ENCODE measurements at regions not wholly inside any gene's neighbourhood (a gene's known extent, or its start where the extent isn't known, plus 50 kb on each side); places are given as distances from the start of the nearest gene placed in this dataset.

GRCh38 chr4:79763486-79764075, 309.4 kb downstream of the ANTXR2 start:
- no peak overlapping the region for H3K9ac ChIP-seq (ENCODE audit: insufficient read length)
- no peak overlapping the region for H3K4me3 ChIP-seq
- no peaks in the 10 kb centered on the region; the same call in 1 of the 2 replicates for H3K9me3 ChIP-seq (ENCODE audit: low read depth, low read length)
- no peak for DNase-seq (ENCODE audit: low read depth, low spot score)
- no peaks in the 10 kb centered on the region for H3K36me3 ChIP-seq (ENCODE audit: insufficient read depth, low read length)
- no peak overlapping the region for H3K27ac ChIP-seq
- TF ChIP-seq FOXP2 (optimal IDR thresholded peaks at IDR 0.05; ENCODE audit: control extremely low read depth, extremely low read length, insufficient read depth) (no peak), POLR2AphosphoS5 (IDR thresholded peaks at IDR 0.05; ENCODE audit: borderline replicate concordance, low read depth, low read length) (no peak), EZH2 (IDR thresholded peaks at IDR 0.05) (no peak)

GRCh38 chr4:79759793-79760192, 313.2 kb downstream of the ANTXR2 start:
- H3K27ac ChIP-seq = no peak overlapping the region
- H3K4me3 ChIP-seq = no peak overlapping the region
- no peak overlapping the region for H3K9ac ChIP-seq (ENCODE audit: insufficient read length)
- no peak for DNase-seq (ENCODE audit: low read depth, low spot score)
- no peak for TF ChIP-seq POLR2AphosphoS5 (IDR thresholded peaks at IDR 0.05; ENCODE audit: borderline replicate concordance, low read depth, low read length)
- H3K9me3 ChIP-seq (ENCODE audit: low read depth, low read length) = no peaks in the 10 kb centered on the region
- H3K36me3 ChIP-seq (ENCODE audit: insufficient read depth, low read length) = no peaks in the 10 kb centered on the region

GRCh38 chr4:79757600-79757999, 315.4 kb downstream of the ANTXR2 start:
- no peak for TF ChIP-seq EZH2 (IDR thresholded peaks at IDR 0.05)

GRCh38 chr4:79756140-79756895, 316.7 kb downstream of the ANTXR2 start:
- no peak for TF ChIP-seq EZH2 (IDR thresholded peaks at IDR 0.05)
- no peak for TF ChIP-seq FOXP2 (optimal IDR thresholded peaks at IDR 0.05; ENCODE audit: control extremely low read depth, extremely low read length, insufficient read depth)
- no peak for TF ChIP-seq POLR2AphosphoS5 (IDR thresholded peaks at IDR 0.05; ENCODE audit: borderline replicate concordance, low read depth, low read length)
- H3K4me3 ChIP-seq = no peak overlapping the region
- no peak for DNase-seq (ENCODE audit: low read depth, low spot score)

More at GRCh38 chr4:79757600-79757999, 315.4 kb downstream of the ANTXR2 start:
- Histone ChIP-seq H3K4me3 (no peak overlapping the region), H3K27ac (no peak overlapping the region), H3K9ac (ENCODE audit: insufficient read length) (no peak overlapping the region), H3K36me3 (ENCODE audit: insufficient read depth, low read length) (no peaks in the 10 kb centered on the region), H3K9me3 (ENCODE audit: low read depth, low read length) (no peaks in the 10 kb centered on the region)
- DNase-seq (ENCODE audit: low read depth, low spot score) = no peak

GRCh38 chr4:79748835-79749234, 324.2 kb downstream of the ANTXR2 start:
- Histone ChIP-seq H3K9ac (ENCODE audit: insufficient read length) (no peak overlapping the region), H3K9me3 (ENCODE audit: low read depth, low read length) (no peaks in the 10 kb centered on the region), H3K27ac (no peak overlapping the region), H3K36me3 (ENCODE audit: insufficient read depth, low read length) (no peaks in the 10 kb centered on the region), H3K4me3 (no peak overlapping the region)
- TF ChIP-seq EZH2 (IDR thresholded peaks at IDR 0.05) (no peak), POLR2AphosphoS5 (IDR thresholded peaks at IDR 0.05; ENCODE audit: borderline replicate concordance, low read depth, low read length) (no peak), FOXP2 (optimal IDR thresholded peaks at IDR 0.05; ENCODE audit: control extremely low read depth, extremely low read length, insufficient read depth) (no peak)
- no peak for DNase-seq (ENCODE audit: low read depth, low spot score)

More at GRCh38 chr4:79756140-79756895, 316.7 kb downstream of the ANTXR2 start:
- Histone ChIP-seq H3K36me3 (ENCODE audit: insufficient read depth, low read length) (no peaks in the 10 kb centered on the region), H3K9ac (ENCODE audit: insufficient read length) (no peak overlapping the region), H3K9me3 (ENCODE audit: low read depth, low read length) (no peaks in the 10 kb centered on the region), H3K27ac (no peak overlapping the region)

GRCh38 chr4:79747252-79747651, 325.8 kb downstream of the ANTXR2 start:
- no peak overlapping the region for H3K4me3 ChIP-seq
- H3K36me3 ChIP-seq (ENCODE audit: insufficient read depth, low read length) = no peaks in the 10 kb centered on the region
- TF ChIP-seq EZH2 (IDR thresholded peaks at IDR 0.05) = no peak
- no peak for TF ChIP-seq POLR2AphosphoS5 (IDR thresholded peaks at IDR 0.05; ENCODE audit: borderline replicate concordance, low read depth, low read length)
- no peak for TF ChIP-seq FOXP2 (optimal IDR thresholded peaks at IDR 0.05; ENCODE audit: control extremely low read depth, extremely low read length, insufficient read depth)
- DNase-seq (ENCODE audit: low read depth, low spot score) = no peak
- no peak overlapping the region for H3K27ac ChIP-seq
- no peaks in the 10 kb centered on the region for H3K9me3 ChIP-seq (ENCODE audit: low read depth, low read length)
- no peak overlapping the region for H3K9ac ChIP-seq (ENCODE audit: insufficient read length)

- Histone ChIP-seq H3K27ac (no peak overlapping the region), H3K9ac (ENCODE audit: insufficient read length) (no peak overlapping the region), H3K36me3 (ENCODE audit: insufficient read depth, low read length) (no peaks in the 10 kb centered on the region), H3K9me3 (ENCODE audit: low read depth, low read length) (no peaks in the 10 kb centered on the region), H3K4me3 (no peak overlapping the region)
- DNase-seq (ENCODE audit: low read depth, low spot score) = no peak
- TF ChIP-seq POLR2AphosphoS5 (IDR thresholded peaks at IDR 0.05; ENCODE audit: borderline replicate concordance, low read depth, low read length) = no peak
- TF ChIP-seq EZH2 (IDR thresholded peaks at IDR 0.05) = no peak
- TF ChIP-seq FOXP2 (optimal IDR thresholded peaks at IDR 0.05; ENCODE audit: control extremely low read depth, extremely low read length, insufficient read depth) = no peak
Observed at GRCh38 chr4:79743014-79743413, 330.0 kb downstream of the ANTXR2 start.

GRCh38 chr4:79739912-79740311, 331.9 kb upstream of the GK2 start:
- Histone ChIP-seq H3K4me3 (no peak overlapping the region), H3K9me3 (ENCODE audit: low read depth, low read length) (no peaks in the 10 kb centered on the region), H3K36me3 (ENCODE audit: insufficient read depth, low read length) (no peaks in the 10 kb centered on the region), H3K27ac (no peak overlapping the region), H3K9ac (ENCODE audit: insufficient read length) (no peak overlapping the region)
- no peak for TF ChIP-seq FOXP2 (optimal IDR thresholded peaks at IDR 0.05; ENCODE audit: control extremely low read depth, extremely low read length, insufficient read depth)
- TF ChIP-seq POLR2AphosphoS5 (IDR thresholded peaks at IDR 0.05; ENCODE audit: borderline replicate concordance, low read depth, low read length) = no peak
- no peak for TF ChIP-seq EZH2 (IDR thresholded peaks at IDR 0.05)
- no peak for DNase-seq (ENCODE audit: low read depth, low spot score)

- DNase-seq (ENCODE audit: low read depth, low spot score) = no peak
- Histone ChIP-seq H3K9me3 (ENCODE audit: low read depth, low read length) (no peaks in the 10 kb centered on the region), H3K9ac (ENCODE audit: insufficient read length) (no peak overlapping the region), H3K4me3 (no peak overlapping the region), H3K27ac (no peak overlapping the region), H3K36me3 (ENCODE audit: insufficient read depth, low read length) (no peaks in the 10 kb centered on the region)
- TF ChIP-seq POLR2AphosphoS5 (IDR thresholded peaks at IDR 0.05; ENCODE audit: borderline replicate concordance, low read depth, low read length) (no peak), FOXP2 (optimal IDR thresholded peaks at IDR 0.05; ENCODE audit: control extremely low read depth, extremely low read length, insufficient read depth) (no peak), EZH2 (IDR thresholded peaks at IDR 0.05) (no peak)
Observed at GRCh38 chr4:79723507-79723906, 315.5 kb upstream of the GK2 start.

Measured in SK-N-MC (cell line).